ENCODE measurements at regions not wholly inside any gene's neighbourhood (a gene's known extent, or its start where the extent isn't known, plus 50 kb on each side); places are given as distances from the start of the nearest gene placed in this dataset.

DNA sequence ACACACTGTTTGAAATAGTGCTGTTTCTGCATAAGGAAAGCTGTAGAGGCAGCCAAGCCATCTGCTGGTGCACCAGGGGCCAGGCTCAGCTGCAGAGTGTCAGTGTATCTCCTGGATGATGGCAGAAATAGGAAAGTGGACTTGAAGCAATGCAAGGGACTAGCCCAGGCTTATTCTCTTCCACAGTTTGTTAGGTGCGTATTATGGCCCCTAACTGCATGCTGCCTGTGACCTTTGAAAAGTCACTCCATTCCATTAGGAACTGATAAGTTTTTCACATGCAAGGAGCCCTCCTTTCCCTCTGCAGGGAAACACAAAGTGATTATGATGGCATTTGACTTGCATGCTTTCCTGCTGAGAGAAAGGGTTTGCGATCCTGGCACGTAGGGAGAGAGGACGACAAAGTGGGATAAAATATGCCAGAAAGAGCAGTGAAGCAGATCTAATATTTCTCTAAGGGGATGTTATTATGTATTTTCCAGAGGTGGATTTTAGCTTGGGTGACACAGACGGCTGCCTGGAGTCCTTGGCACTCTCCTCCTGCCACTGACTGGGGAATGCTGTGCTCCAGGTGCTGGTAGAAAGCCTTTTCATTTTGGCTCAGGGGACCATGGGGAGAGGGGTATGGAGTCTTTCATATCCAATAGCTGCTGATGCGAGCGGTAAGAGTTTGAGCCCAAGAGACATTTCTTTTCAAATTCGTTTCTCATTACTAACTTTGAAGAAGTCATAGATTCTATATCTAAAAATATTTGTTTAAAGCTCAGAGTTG lies 402.1 kb upstream of the B3GALT2 start:
- DNase-seq: no peak
- intact Hi-C loops (cut with DNase I; ENCODE audit: low total_unique reads): no loop called here
- TF ChIP-seq, protein P1, sequence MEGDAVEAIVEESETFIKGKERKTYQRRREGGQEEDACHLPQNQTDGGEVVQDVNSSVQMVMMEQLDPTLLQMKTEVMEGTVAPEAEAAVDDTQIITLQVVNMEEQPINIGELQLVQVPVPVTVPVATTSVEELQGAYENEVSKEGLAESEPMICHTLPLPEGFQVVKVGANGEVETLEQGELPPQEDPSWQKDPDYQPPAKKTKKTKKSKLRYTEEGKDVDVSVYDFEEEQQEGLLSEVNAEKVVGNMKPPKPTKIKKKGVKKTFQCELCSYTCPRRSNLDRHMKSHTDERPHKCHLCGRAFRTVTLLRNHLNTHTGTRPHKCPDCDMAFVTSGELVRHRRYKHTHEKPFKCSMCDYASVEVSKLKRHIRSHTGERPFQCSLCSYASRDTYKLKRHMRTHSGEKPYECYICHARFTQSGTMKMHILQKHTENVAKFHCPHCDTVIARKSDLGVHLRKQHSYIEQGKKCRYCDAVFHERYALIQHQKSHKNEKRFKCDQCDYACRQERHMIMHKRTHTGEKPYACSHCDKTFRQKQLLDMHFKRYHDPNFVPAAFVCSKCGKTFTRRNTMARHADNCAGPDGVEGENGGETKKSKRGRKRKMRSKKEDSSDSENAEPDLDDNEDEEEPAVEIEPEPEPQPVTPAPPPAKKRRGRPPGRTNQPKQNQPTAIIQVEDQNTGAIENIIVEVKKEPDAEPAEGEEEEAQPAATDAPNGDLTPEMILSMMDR (IDR thresholded peaks at IDR 0.05): no peak
- H3K4me3 ChIP-seq: no peak overlapping the region
- H3K9me3 ChIP-seq: no peaks in the 10 kb centered on the region
- H3K27me3 ChIP-seq: no peaks in the 10 kb centered on the region
- H3K27ac ChIP-seq: no peak overlapping the region
- H3K36me3 ChIP-seq: no peaks in the 10 kb centered on the region
- H3K4me1 ChIP-seq: no peaks in the 10 kb centered on the region

DNA sequence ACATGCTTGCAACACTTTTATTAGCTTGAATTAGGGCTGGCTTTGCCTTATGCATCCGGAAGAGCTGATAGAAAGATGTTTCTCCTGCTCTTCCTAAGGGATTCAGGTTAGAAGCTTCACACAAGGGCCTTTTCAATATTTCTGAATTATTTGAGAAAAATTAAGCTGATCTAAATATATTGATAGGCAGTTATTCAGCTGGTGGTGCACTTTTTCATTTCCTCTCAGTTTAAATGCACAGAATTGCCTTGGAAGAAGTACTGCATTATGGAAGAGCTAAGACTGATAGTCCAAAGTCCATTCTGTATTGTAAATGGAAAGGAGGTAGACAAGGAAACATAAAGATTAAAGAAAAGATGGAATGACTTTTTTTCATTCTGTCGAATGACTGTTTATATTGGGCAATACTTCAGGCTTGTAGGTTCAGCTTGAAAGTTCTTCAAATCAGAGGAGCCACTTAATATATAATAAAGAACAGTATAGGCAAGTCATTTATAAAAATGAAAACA lies 398.4 kb upstream of the B3GALT2 start:
- H3K4me3 ChIP-seq: no peak overlapping the region
- intact Hi-C loops (cut with DNase I; ENCODE audit: low total_unique reads): no loop called here
- DNase-seq: no peak
- H3K27me3 ChIP-seq: no peaks in the 10 kb centered on the region
- no peaks in the 10 kb centered on the region for H3K9me3 ChIP-seq
- no peak overlapping the region for H3K27ac ChIP-seq
- no peaks in the 10 kb centered on the region for H3K4me1 ChIP-seq
- TF ChIP-seq, protein P1 (IDR thresholded peaks at IDR 0.05): no peak
- no peaks in the 10 kb centered on the region for H3K36me3 ChIP-seq

DNA sequence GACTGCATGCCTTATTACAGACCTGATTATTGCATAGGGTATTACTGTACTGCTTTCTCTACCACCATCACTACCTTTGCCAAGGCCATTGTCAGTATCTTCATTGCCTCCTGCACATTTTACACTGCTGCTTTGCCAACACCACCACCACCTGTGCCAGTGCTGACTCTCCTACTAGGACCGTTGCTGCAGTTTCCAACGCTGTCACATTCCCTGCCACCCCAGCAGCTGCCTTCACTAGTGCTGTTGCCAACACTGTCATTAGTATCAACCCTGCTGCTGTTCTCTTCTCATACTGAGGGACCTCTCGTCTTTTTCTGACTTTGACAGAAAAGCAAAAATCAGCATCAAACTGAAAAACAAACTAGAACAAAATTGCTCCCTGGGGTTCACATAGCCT lies 394.9 kb upstream of the B3GALT2 start:
- TF ChIP-seq, protein P1 (IDR thresholded peaks at IDR 0.05): no peak
- no peaks in the 10 kb centered on the region for H3K9me3 ChIP-seq
- no peaks in the 10 kb centered on the region for H3K27me3 ChIP-seq
- intact Hi-C loops (cut with DNase I; ENCODE audit: low total_unique reads): no loop called here
- no peak overlapping the region for H3K4me3 ChIP-seq
- no peaks in the 10 kb centered on the region for H3K4me1 ChIP-seq
- DNase-seq: no peak
- H3K36me3 ChIP-seq: no peaks in the 10 kb centered on the region
- H3K27ac ChIP-seq: no peak overlapping the region

DNA sequence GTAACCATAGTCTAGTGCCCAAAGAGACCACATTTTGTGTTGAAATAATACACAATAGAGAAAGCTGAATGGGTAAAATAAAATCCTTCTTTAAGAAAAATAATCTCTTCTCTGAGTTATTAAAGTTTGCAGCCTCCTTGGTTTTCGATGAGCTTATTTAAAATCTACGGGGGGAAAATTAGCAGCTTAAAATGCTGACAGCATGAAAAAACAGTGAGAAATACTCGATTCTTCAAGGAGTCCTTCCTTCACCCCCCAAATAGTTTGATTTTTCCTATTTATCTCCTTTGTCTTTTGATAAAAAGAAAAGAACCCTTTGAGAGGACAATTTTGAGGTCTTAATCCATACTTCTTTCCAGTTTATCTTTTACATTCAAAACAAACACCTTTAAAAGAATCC lies 394.0 kb upstream of the B3GALT2 start:
- Histone ChIP-seq H3K9me3 (no peaks in the 10 kb centered on the region), H3K27ac (no peak overlapping the region), H3K4me1 (no peaks in the 10 kb centered on the region), H3K36me3 (no peaks in the 10 kb centered on the region), H3K4me3 (no peak overlapping the region), H3K27me3 (no peaks in the 10 kb centered on the region)
- DNase-seq: no peak
- intact Hi-C loops (cut with DNase I; ENCODE audit: low total_unique reads): no loop called here
- TF ChIP-seq, protein P1 (IDR thresholded peaks at IDR 0.05): no peak

DNA sequence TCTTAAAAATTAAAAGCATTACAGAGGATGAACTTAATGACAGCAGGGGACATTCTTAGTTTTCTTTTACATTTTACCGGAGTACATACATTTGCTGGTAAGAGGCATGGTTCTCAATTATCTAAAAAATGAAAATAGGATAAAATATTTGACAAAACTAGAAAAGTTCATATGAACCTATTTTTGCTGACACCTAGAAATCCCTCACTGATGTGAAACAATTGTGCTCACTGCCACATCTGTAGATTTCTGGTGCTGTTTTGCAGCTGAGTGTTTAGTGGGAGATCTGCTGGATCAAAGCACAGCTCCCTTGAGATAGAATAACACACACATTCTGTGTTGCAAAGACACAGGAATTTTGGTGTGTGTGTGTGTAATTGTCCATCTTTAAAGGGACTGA lies 392.9 kb upstream of the B3GALT2 start:
- no peak overlapping the region for H3K4me3 ChIP-seq
- TF ChIP-seq, protein P1 (IDR thresholded peaks at IDR 0.05): no peak

More for the DNA sequence above, 392.9 kb upstream of the B3GALT2 start:
- no peak overlapping the region for H3K27ac ChIP-seq
- no peaks in the 10 kb centered on the region for H3K27me3 ChIP-seq
- H3K36me3 ChIP-seq: no peaks in the 10 kb centered on the region
- intact Hi-C loops (cut with DNase I; ENCODE audit: low total_unique reads): no loop called here
- no peaks in the 10 kb centered on the region for H3K4me1 ChIP-seq
- H3K9me3 ChIP-seq: no peaks in the 10 kb centered on the region
- no peak for DNase-seq

Data from tibial artery (tissue), 4 donors.